SK-N-SH treated with all-trans-retinoic acid at 6 μM for 48 hours (cell line): ENCODE measurements at regions not wholly inside any gene's neighbourhood (a gene's known extent, or its start where the extent isn't known, plus 50 kb on each side); places are given as distances from the start of the nearest gene placed in this dataset.

ENCODE experiments used
- ATAC-seq: fragments of 200-7000 bp; cut with Tn5 transposase; 3 replicates; pipeline ENCODE4 v1.9.1; 2020; ENCODE audit warnings: mild to moderate bottlenecking, moderate library complexity
- ARNTL ChIP-seq: fragments of 450-650 bp; formaldehyde crosslinking; IDR thresholded peaks from 2 replicates; pipeline ENCODE4 v1.5.0; 2020; ENCODE audit warnings: low read depth, mild to moderate bottlenecking, moderate library complexity, borderline replicate concordance
- BACH2 ChIP-seq: fragments of 250-450 bp; sonication (Bioruptor Pico); IDR thresholded peaks from 2 replicates; pipeline ENCODE4 v1.9.0; 2021; ENCODE audit warnings: mild to moderate bottlenecking, borderline replicate concordance
- CSDC2 ChIP-seq: fragments of 250-450 bp; sonication (Bioruptor Pico); IDR thresholded peaks from 2 replicates; pipeline ENCODE4 v1.5.0; 2020; ENCODE audit warnings: mild to moderate bottlenecking, moderate library complexity
- ESRRG ChIP-seq: fragments of 250-450 bp; sonication (Bioruptor Pico); IDR thresholded peaks from 2 replicates; pipeline ENCODE4 v1.6.1; 2021; ENCODE audit warnings: mild to moderate bottlenecking
- GLIS3 ChIP-seq: fragments of 250-450 bp; sonication (Bioruptor Pico); IDR thresholded peaks from 2 replicates; pipeline ENCODE4 v1.5.0; 2020; ENCODE audit warnings: mild to moderate bottlenecking, moderate library complexity
- OSR1 ChIP-seq: fragments of 250-450 bp; sonication (Bioruptor Pico); IDR thresholded peaks from 2 replicates; pipeline ENCODE4 v1.8.0; 2022; ENCODE audit warnings: moderate library complexity, mild to moderate bottlenecking, inconsistent platforms
- PPARA ChIP-seq: fragments of 250-450 bp; sonication (Bioruptor Pico); IDR thresholded peaks from 2 replicates; pipeline ENCODE4 v1.5.0; 2020; ENCODE audit warnings: mild to moderate bottlenecking, borderline replicate concordance
- SNAI2 ChIP-seq: fragments of 250-450 bp; sonication (Bioruptor Pico); IDR thresholded peaks from 2 replicates; pipeline ENCODE4 v1.5.0; 2020; ENCODE audit warnings: mild to moderate bottlenecking, moderate library complexity
- TCF4 ChIP-seq: fragments of 250-450 bp; sonication (Bioruptor Pico); IDR thresholded peaks from 2 replicates; pipeline ENCODE4 v1.8.0; 2021; ENCODE audit warnings: mild to moderate bottlenecking, moderate library complexity, borderline replicate concordance
- TOX ChIP-seq: fragments of 250-450 bp; sonication (Bioruptor Pico); IDR thresholded peaks from 2 replicates; pipeline ENCODE4 v1.8.0; 2021; ENCODE audit warnings: mild to moderate bottlenecking, moderate library complexity, borderline replicate concordance
- ZC3H10 ChIP-seq: fragments of 250-450 bp; sonication (Bioruptor Pico); IDR thresholded peaks from 2 replicates; pipeline ENCODE4 v1.5.1; 2021; ENCODE audit warnings: mild to moderate bottlenecking, moderate library complexity
- ZFP3 ChIP-seq: fragments of 250-450 bp; sonication (Bioruptor Pico); IDR thresholded peaks from 2 replicates; pipeline ENCODE4 v1.5.0; 2020; ENCODE audit warnings: mild to moderate bottlenecking, moderate library complexity
- ZFP30 ChIP-seq: fragments of 450-650 bp; formaldehyde crosslinking; IDR thresholded peaks from 2 replicates; pipeline ENCODE4 v1.5.0; 2022; ENCODE audit warnings: mild to moderate bottlenecking, moderate library complexity
- ZNF565 ChIP-seq: fragments of 450-650 bp; formaldehyde crosslinking; conservative IDR thresholded peaks from 2 replicates; pipeline ENCODE4 v1.5.0; 2020; ENCODE audit warnings: low read depth, mild to moderate bottlenecking, moderate library complexity
- ZNF8 ChIP-seq: fragments of 450-650 bp; formaldehyde crosslinking; IDR thresholded peaks from 2 replicates; pipeline ENCODE4 v1.5.0; 2020; ENCODE audit warnings: mild to moderate bottlenecking, moderate library complexity
- TF ChIP-seq, protein P1 (sequence below): fragments of 250-450 bp; sonication (Bioruptor Pico); IDR thresholded peaks from 2 replicates; pipeline ENCODE4 v1.8.0; 2021; ENCODE audit warnings: low read depth, mild to moderate bottlenecking, moderate library complexity, borderline replicate concordance
- TF ChIP-seq, protein P2 (sequence below): fragments of 250-450 bp; sonication (Bioruptor Pico); IDR thresholded peaks from 2 replicates; pipeline ENCODE4 v1.5.1; 2020; ENCODE audit warnings: low read depth, mild to moderate bottlenecking, moderate library complexity
- TF ChIP-seq, protein P3 (sequence below): fragments of 250-450 bp; sonication (Bioruptor Pico); IDR thresholded peaks from 2 replicates; pipeline ENCODE4 v1.5.1; 2021; ENCODE audit warnings: mild to moderate bottlenecking, moderate library complexity
- TF ChIP-seq, protein P4 (sequence below): fragments of 250-450 bp; sonication (Bioruptor Pico); IDR thresholded peaks from 2 replicates; pipeline ENCODE4 v1.5.0; 2020; ENCODE audit warnings: mild to moderate bottlenecking, moderate library complexity

DNA sequence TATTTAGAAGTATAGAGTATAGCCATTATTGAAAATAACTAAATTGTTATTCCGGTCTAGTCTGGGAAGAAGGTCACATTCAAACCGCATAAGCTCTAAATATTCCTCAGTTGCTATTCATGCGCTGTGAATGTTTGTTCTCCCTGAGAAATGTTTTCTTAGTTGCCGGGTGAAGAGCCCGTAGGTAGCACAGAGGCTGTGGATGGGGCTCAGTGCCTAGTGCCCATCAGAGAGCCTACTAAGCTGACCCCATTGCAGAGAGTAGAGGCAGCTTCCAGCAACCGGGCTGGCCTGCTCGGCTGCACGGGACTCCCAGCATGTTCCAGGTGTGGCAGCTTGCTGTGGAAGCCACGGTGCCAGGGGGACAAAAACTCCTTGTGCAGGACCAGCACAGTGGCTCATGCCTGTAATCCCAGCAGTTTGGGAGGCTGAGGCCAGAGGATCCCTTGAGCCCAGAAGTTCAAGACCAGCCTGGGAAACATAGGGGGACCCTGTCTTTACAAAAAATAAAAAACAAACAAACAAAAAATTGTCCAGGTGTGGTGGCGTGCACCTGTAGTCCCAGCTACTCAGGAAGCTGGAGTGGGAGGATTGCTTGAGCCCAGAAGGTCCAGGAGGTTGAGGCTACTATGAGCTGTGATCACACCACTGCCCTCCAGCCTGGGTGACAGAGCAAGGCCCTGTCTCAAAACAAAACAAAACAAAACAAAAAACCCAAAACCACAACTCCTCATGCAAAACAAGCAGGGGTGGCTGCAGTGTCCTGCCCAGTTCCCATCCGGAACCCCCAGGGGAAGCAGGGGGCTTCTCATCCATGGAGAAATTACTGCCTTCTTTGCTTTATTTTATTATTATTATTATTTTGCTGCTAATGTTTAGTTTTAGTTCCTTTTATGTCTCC is 82.5 kb downstream of the KCTD15 start:
- TF ChIP-seq, protein P1, sequence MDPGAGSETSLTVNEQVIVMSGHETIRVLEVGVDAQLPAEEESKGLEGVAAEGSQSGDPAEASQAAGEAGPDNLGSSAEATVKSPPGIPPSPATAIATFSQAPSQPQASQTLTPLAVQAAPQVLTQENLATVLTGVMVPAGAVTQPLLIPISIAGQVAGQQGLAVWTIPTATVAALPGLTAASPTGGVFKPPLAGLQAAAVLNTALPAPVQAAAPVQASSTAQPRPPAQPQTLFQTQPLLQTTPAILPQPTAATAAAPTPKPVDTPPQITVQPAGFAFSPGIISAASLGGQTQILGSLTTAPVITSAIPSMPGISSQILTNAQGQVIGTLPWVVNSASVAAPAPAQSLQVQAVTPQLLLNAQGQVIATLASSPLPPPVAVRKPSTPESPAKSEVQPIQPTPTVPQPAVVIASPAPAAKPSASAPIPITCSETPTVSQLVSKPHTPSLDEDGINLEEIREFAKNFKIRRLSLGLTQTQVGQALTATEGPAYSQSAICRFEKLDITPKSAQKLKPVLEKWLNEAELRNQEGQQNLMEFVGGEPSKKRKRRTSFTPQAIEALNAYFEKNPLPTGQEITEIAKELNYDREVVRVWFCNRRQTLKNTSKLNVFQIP: no peak
- no peak for TF ChIP-seq ZFP30 (CRISPR knock-in tag)
- TF ChIP-seq ZNF565: no peak
- TF ChIP-seq, protein P2, sequence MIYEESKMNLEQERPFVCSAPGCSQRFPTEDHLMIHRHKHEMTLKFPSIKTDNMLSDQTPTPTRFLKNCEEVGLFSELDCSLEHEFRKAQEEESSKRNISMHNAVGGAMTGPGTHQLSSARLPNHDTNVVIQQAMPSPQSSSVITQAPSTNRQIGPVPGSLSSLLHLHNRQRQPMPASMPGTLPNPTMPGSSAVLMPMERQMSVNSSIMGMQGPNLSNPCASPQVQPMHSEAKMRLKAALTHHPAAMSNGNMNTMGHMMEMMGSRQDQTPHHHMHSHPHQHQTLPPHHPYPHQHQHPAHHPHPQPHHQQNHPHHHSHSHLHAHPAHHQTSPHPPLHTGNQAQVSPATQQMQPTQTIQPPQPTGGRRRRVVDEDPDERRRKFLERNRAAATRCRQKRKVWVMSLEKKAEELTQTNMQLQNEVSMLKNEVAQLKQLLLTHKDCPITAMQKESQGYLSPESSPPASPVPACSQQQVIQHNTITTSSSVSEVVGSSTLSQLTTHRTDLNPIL (CRISPR knock-in tag): no peak
- no peak for TF ChIP-seq ZNF8
- no peak for TF ChIP-seq GLIS3 (CRISPR knock-in tag)
- no peak for TF ChIP-seq PPARA (CRISPR knock-in tag)
- no peak for TF ChIP-seq ZC3H10 (CRISPR knock-in tag)
- TF ChIP-seq ESRRG (CRISPR knock-in tag): no peak
- no peak for ATAC-seq

DNA sequence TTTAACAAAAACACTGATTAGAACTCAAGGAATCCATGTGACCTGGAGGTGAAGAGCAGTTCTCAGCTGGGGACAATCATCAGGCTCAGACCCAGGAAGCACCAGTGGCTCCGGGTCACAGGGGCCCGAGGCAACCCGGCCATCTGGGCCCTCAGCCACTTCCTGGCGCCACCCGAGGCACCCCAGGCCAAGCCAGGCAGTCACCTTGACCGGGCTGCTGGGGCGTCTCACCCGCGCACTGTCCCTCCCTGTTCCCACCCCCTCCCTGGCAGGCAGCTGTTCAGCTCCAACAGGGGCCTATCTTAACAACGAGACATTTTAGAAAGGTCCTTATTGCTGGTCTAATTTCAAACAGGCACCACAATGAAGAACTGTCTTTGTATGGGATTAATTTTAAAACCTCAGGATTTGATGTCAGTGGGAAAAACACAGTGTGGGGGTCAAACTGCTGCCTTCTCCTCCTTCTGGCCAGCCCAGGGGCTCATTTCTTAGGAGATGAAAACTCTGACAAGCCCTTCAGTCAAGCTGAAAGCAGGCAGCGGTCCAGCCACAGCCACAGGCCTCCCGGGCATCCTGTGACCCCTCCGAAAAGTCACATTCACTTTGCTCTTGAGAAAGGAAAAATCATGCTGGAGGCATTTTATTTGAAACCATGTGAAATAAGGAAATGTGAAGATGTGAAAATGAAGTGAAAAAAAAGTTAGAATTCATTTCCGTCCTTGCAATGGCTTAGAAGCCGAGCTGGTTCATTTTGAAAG is 83.3 kb downstream of the KCTD15 start:
- no peak for TF ChIP-seq TOX
- TF ChIP-seq SNAI2: no peak
- no peak for TF ChIP-seq TCF4 (CRISPR knock-in tag)
- TF ChIP-seq ZFP30 (CRISPR knock-in tag): no peak
- ATAC-seq: no peak

DNA sequence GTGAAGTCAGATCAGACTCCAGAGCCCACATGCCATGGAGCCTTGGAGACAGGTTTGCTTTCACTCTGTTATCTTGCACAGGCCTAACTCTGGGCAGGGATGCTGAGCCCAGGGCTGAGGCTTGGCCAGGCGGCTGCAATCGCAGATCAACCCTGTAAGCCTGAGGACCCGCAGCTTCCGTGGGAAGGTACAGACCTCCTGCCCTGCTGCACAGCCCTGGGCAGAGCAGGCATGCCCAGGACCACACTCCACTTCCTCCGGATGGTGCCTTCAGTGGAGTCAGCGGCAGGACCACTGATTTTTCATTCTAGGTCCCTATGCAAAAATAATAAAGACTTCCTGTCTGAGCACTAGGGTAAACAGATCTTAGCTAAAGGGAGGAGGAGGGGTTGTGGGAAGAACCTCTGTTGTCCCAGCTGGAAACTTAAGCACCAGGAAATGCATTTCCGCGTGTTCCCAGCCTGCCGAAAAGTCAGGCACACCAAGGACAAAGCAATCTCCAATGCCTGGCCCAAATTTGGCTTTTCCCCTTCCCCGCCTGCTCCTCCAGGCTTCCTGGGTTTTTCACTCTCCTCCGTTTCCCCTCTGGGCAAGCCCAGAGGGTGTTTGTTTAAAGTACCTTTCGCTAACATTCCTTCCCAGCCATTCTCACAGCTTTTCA is 87.3 kb downstream of the KCTD15 start:
- no peak; the same call in 2 of the 3 replicates for ATAC-seq
- no peak for TF ChIP-seq PPARA (CRISPR knock-in tag)
- no peak for TF ChIP-seq ZFP30 (CRISPR knock-in tag)
- TF ChIP-seq ZFP3 (CRISPR knock-in tag): no peak
- no peak for TF ChIP-seq TOX
- TF ChIP-seq, protein P3, sequence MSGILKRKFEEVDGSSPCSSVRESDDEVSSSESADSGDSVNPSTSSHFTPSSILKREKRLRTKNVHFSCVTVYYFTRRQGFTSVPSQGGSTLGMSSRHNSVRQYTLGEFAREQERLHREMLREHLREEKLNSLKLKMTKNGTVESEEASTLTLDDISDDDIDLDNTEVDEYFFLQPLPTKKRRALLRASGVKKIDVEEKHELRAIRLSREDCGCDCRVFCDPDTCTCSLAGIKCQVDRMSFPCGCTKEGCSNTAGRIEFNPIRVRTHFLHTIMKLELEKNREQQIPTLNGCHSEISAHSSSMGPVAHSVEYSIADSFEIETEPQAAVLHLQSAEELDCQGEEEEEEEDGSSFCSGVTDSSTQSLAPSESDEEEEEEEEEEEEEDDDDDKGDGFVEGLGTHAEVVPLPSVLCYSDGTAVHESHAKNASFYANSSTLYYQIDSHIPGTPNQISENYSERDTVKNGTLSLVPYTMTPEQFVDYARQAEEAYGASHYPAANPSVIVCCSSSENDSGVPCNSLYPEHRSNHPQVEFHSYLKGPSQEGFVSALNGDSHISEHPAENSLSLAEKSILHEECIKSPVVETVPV: no peak
- TF ChIP-seq, protein P4, sequence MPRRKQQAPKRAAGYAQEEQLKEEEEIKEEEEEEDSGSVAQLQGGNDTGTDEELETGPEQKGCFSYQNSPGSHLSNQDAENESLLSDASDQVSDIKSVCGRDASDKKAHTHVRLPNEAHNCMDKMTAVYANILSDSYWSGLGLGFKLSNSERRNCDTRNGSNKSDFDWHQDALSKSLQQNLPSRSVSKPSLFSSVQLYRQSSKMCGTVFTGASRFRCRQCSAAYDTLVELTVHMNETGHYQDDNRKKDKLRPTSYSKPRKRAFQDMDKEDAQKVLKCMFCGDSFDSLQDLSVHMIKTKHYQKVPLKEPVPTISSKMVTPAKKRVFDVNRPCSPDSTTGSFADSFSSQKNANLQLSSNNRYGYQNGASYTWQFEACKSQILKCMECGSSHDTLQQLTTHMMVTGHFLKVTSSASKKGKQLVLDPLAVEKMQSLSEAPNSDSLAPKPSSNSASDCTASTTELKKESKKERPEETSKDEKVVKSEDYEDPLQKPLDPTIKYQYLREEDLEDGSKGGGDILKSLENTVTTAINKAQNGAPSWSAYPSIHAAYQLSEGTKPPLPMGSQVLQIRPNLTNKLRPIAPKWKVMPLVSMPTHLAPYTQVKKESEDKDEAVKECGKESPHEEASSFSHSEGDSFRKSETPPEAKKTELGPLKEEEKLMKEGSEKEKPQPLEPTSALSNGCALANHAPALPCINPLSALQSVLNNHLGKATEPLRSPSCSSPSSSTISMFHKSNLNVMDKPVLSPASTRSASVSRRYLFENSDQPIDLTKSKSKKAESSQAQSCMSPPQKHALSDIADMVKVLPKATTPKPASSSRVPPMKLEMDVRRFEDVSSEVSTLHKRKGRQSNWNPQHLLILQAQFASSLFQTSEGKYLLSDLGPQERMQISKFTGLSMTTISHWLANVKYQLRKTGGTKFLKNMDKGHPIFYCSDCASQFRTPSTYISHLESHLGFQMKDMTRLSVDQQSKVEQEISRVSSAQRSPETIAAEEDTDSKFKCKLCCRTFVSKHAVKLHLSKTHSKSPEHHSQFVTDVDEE (CRISPR knock-in tag): no peak
- TF ChIP-seq ARNTL (CRISPR knock-in tag): no peak
- no peak for TF ChIP-seq ZNF8
- TF ChIP-seq, protein P2 (CRISPR knock-in tag): no peak
- no peak for TF ChIP-seq CSDC2 (CRISPR knock-in tag)
- no peak for TF ChIP-seq BACH2 (CRISPR knock-in tag)
- TF ChIP-seq TCF4 (CRISPR knock-in tag): no peak
- TF ChIP-seq ZNF565: no peak
- TF ChIP-seq, protein P1: no peak
- no peak for TF ChIP-seq ESRRG (CRISPR knock-in tag)
- no peak for TF ChIP-seq OSR1 (CRISPR knock-in tag)
